ENCODE measurements at regions not wholly inside any gene's neighbourhood (a gene's known extent, or its start where the extent isn't known, plus 50 kb on each side); places are given as distances from the start of the nearest gene placed in this dataset.
"Not testable (repeated sequence)": the region's sequence is repeated elsewhere in the genome, so short reads cannot be mapped to it uniquely, and the experiment has no call there.

GRCh38 chr5:25441810-25442209, 797.0 kb upstream of the CDH10 start:
- Mint-ChIP-seq H3K4me3 (no peak overlapping the region), H3K4me1 (ENCODE audit: low read depth) (no peaks in the 10 kb centered on the region), H3K9me3 (peaks cover 7% of the 10 kb centered on the region), H3K27ac (no peak overlapping the region), H3K27me3 (ENCODE audit: low read depth) (no peaks in the 10 kb centered on the region), H3K36me3 (ENCODE audit: low read depth) (no peaks in the 10 kb centered on the region)
- no peak for DNase-seq
- intact Hi-C loops (cut with micrococcal nuclease): no loop called here
- CTCF ChIA-PET: no interaction called here

DNA sequence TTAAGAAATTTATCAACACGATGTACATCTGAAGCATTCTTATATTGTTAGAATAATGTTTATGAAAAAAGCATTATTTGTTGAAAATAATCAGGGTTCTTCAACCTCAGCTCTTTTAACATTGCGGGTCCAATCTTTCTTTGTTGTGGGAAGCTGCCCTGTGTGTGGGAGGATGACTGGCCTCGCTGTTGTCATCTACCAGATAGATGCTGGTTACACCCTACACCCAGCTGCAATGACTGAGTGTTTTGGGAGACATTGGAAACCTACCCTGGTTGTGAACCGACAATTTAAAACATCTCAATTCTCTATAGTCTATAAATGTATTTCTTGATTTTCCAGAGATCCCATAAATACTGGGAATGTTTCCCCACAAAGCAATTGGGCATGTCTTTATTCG, 794.2 kb upstream of the CDH10 start:
- CTCF ChIA-PET: no interaction called here
- peaks cover 8% of the 10 kb centered on the region for H3K9me3 Mint-ChIP-seq
- H3K27ac Mint-ChIP-seq: no peak overlapping the region
- H3K36me3 Mint-ChIP-seq (ENCODE audit: low read depth): no peaks in the 10 kb centered on the region
- H3K4me1 Mint-ChIP-seq (ENCODE audit: low read depth): no peaks in the 10 kb centered on the region
- intact Hi-C loops (cut with micrococcal nuclease): no loop called here
- H3K27me3 Mint-ChIP-seq (ENCODE audit: low read depth): no peaks in the 10 kb centered on the region
- no peak overlapping the region for H3K4me3 Mint-ChIP-seq
- DNase-seq: no peak

DNA sequence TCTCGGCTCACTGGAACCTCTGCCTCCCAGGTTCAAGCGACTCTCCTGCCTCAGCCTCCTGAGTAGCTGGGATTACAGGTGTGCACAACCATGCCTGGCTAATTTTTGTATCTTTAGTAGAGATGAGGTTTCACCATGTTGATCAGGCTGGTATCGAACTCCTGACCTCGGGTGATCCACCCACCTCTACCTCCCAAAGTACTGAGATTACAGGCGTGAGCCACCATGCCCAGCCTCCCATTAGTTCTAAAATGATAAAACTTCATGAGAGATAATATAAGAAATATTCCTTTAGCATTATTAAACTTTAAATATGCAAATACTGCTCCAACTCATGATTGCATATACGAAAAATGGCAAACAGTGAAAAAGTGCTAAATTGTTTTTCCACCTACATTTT, 793.6 kb upstream of the CDH10 start:
- DNase-seq; H3K4me3 Mint-ChIP-seq; CTCF ChIA-PET; H3K4me1 Mint-ChIP-seq (ENCODE audit: low read depth); H3K36me3 Mint-ChIP-seq (ENCODE audit: low read depth); H3K27ac Mint-ChIP-seq; H3K9me3 Mint-ChIP-seq; intact Hi-C loops (cut with micrococcal nuclease); H3K27me3 Mint-ChIP-seq (ENCODE audit: low read depth): not testable (repeated sequence)

DNA sequence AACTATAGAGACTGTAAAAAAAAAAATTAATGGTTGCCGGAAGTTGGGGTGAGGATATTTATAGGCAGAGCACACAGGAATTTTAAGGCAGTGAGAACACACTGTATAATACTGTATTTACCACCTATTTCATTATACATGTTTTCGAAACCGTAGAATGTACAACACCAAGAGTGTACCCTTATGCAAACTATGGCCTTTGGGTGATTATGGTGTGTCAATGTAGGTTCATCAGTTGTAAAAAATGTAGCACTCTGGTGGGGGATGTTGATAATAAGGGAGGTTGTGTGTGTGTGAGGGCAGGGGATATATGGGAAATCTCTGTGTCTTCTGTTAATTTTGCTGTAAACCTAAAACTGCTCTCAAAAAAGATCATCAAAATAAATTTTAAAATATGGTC, 791.7 kb upstream of the CDH10 start:
- no peaks in the 10 kb centered on the region for H3K27me3 Mint-ChIP-seq (ENCODE audit: low read depth)
- H3K36me3 Mint-ChIP-seq (ENCODE audit: low read depth): no peaks in the 10 kb centered on the region
- no peak overlapping the region for H3K4me3 Mint-ChIP-seq
- CTCF ChIA-PET: no interaction called here
- no peak overlapping the region for H3K27ac Mint-ChIP-seq
- intact Hi-C loops (cut with micrococcal nuclease): no loop called here
- no peaks in the 10 kb centered on the region for H3K4me1 Mint-ChIP-seq (ENCODE audit: low read depth)
- no peak for DNase-seq
- H3K9me3 Mint-ChIP-seq: peaks cover 8% of the 10 kb centered on the region

DNA sequence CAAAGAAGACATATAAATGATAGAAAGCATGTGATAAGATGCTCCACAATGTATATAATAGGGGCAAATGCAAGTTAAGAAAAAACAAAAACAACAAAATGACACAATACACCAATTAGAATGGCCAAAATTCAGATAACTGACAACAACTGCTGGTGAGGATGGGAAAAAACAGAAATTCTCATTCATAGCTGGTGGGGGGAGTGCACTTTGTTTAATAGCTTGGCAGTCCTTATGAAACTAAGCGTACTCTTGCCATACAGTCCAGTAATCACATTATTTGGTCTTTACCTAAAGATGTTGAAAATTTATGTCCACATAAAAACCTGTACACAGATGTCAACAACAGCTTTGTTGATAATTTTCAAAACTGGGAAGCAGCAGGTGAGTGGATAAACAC, 791.1 kb upstream of the CDH10 start:
- Mint-ChIP-seq H3K9me3 (peaks cover 8% of the 10 kb centered on the region), H3K4me3 (no peak overlapping the region), H3K36me3 (ENCODE audit: low read depth) (no peaks in the 10 kb centered on the region), H3K27me3 (ENCODE audit: low read depth) (no peaks in the 10 kb centered on the region), H3K27ac (no peak overlapping the region), H3K4me1 (ENCODE audit: low read depth) (no peaks in the 10 kb centered on the region)
- no peak for DNase-seq
- intact Hi-C loops (cut with micrococcal nuclease): no loop called here
- CTCF ChIA-PET: no interaction called here

DNA sequence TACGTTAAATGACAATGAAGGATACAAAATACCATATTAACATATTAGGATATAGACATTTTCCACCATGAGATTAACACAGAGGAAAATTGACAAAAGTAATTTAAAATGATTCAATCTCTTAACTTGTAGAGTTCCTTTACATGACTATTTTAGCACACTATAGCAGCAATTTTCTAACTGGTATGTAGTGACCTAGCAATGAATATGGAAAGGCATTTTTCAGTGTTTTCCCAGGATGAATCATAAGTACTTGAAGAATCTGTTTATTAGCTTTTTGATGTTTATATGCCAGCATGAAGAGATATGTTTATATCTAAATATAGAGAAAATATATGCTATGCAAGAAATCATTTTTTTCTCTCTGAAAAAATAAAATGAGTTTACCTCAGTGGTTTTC, 782.5 kb upstream of the CDH10 start:
- H3K4me3 Mint-ChIP-seq: no peak overlapping the region
- CTCF ChIA-PET: no interaction called here

GRCh38 chr5:25423271-25423670, 778.5 kb upstream of the CDH10 start:
- no peak overlapping the region for H3K4me3 Mint-ChIP-seq
- no peak for DNase-seq
- CTCF ChIA-PET: no interaction called here
- H3K36me3 Mint-ChIP-seq (ENCODE audit: low read depth): no peaks in the 10 kb centered on the region
- H3K9me3 Mint-ChIP-seq: no peaks in the 10 kb centered on the region
- H3K4me1 Mint-ChIP-seq (ENCODE audit: low read depth): no peaks in the 10 kb centered on the region
- H3K27me3 Mint-ChIP-seq (ENCODE audit: low read depth): no peaks in the 10 kb centered on the region
- intact Hi-C loops (cut with micrococcal nuclease): no loop called here
- H3K27ac Mint-ChIP-seq: no peak overlapping the region

More for the DNA sequence above, 782.5 kb upstream of the CDH10 start:
- H3K36me3 Mint-ChIP-seq (ENCODE audit: low read depth): no peaks in the 10 kb centered on the region
- no peaks in the 10 kb centered on the region for H3K9me3 Mint-ChIP-seq
- H3K4me1 Mint-ChIP-seq (ENCODE audit: low read depth): no peaks in the 10 kb centered on the region
- intact Hi-C loops (cut with micrococcal nuclease): no loop called here
- DNase-seq: no peak
- no peak overlapping the region for H3K27ac Mint-ChIP-seq
- no peaks in the 10 kb centered on the region for H3K27me3 Mint-ChIP-seq (ENCODE audit: low read depth)

DNA sequence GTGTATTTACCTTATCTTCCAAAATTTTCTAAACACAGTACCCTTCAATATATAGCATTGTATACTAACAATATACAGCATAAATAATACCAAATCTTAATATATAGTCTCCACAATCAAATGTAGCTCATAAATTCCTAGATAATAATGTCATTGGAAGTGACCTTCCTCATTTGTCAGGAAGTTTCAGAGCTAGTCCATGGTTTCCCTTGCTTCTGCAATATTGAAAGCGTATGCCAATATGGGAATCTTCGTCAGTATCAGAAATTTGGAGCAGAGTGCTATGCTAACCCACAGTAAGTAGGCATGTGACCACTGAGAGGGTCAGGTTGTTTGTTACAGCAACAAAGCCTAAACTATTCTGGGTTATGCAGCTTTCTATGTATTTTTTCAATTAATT, 774.9 kb upstream of the CDH10 start:
- Mint-ChIP-seq H3K36me3 (ENCODE audit: low read depth) (no peaks in the 10 kb centered on the region), H3K27me3 (ENCODE audit: low read depth) (no peaks in the 10 kb centered on the region), H3K4me1 (ENCODE audit: low read depth) (no peaks in the 10 kb centered on the region), H3K4me3 (no peak overlapping the region), H3K9me3 (no peaks in the 10 kb centered on the region), H3K27ac (no peak overlapping the region)
- DNase-seq: no peak
- CTCF ChIA-PET: no interaction called here
- intact Hi-C loops (cut with micrococcal nuclease): no loop called here

DNA sequence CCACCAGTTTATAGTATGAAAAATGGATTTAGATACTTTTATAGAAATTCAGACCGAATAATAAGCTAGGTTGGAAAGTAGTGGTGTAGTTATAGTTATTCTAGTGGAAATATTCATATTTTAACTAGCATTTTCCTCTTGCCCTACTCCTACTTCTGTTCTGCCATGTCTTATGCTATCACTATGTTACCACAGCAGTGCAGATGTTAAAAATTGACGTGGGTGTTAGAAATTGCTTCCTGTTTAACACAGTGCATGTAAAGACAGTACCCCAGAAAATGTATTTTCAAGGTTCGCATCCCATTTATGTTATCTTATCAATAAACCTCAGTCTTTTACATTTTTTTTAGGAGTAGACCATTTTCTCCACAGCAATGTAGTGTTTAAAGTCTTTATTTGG, 774.2 kb upstream of the CDH10 start:
- H3K4me1 Mint-ChIP-seq (ENCODE audit: low read depth): no peaks in the 10 kb centered on the region
- H3K27me3 Mint-ChIP-seq (ENCODE audit: low read depth): no peaks in the 10 kb centered on the region
- H3K27ac Mint-ChIP-seq: no peak overlapping the region
- no peak for DNase-seq
- H3K4me3 Mint-ChIP-seq: no peak overlapping the region
- intact Hi-C loops (cut with micrococcal nuclease): no loop called here
- CTCF ChIA-PET: no interaction called here
- no peaks in the 10 kb centered on the region for H3K9me3 Mint-ChIP-seq
- no peaks in the 10 kb centered on the region for H3K36me3 Mint-ChIP-seq (ENCODE audit: low read depth)

DNA sequence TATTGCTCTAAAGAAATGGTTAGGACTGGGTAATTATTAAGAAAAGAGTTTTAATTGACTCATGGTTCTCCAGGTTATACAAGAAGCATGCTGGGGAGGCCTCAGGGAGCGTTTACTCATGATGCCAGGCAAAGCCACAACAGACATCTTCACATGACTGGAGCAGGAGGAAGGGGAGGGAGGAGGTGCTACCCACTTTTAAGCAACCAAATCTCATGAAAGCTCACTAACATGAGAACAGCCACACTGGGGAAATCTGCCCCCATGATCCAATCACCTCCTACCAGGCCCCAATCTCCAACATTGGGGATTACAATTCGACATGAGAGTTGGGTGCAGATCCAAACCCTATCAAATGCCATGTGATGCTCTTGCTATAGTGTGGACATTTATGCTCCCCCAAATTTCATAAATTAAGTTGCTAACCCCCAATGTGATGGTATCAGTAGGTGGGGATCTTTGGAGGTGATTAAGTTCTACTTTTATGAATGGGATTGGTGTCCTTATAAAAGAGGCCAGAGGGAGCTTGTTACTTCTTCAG, 773.6 kb upstream of the CDH10 start:
- Mint-ChIP-seq H3K9me3 (no peaks in the 10 kb centered on the region), H3K4me3 (no peak overlapping the region)
- intact Hi-C loops (cut with micrococcal nuclease): no loop called here

GRCh38 chr5:25416960-25417359, 772.2 kb upstream of the CDH10 start:
- Mint-ChIP-seq H3K27ac (no peak overlapping the region), H3K4me1 (ENCODE audit: low read depth) (no peaks in the 10 kb centered on the region), H3K36me3 (ENCODE audit: low read depth) (no peaks in the 10 kb centered on the region), H3K4me3 (no peak overlapping the region), H3K27me3 (ENCODE audit: low read depth) (no peaks in the 10 kb centered on the region), H3K9me3 (peaks cover 6% of the 10 kb centered on the region)
- intact Hi-C loops (cut with micrococcal nuclease): no loop called here
- DNase-seq: no peak
- CTCF ChIA-PET: interaction anchor here (0.7 kb wide), 1 partner anchor 16 kb away, joined by 6 read pairs; no protein-coding TSS in a partner anchor

More for the DNA sequence above, 773.6 kb upstream of the CDH10 start:
- DNase-seq: no peak
- Mint-ChIP-seq H3K4me1 (ENCODE audit: low read depth) (no peaks in the 10 kb centered on the region), H3K27me3 (ENCODE audit: low read depth) (no peaks in the 10 kb centered on the region), H3K36me3 (ENCODE audit: low read depth) (no peaks in the 10 kb centered on the region), H3K27ac (no peak overlapping the region)
- CTCF ChIA-PET: no interaction called here

GRCh38 chr5:25415970-25416369, 771.2 kb upstream of the CDH10 start:
- CTCF ChIA-PET: no interaction called here

GRCh38 chr5:25414742-25415141, 770.0 kb upstream of the CDH10 start:
- Mint-ChIP-seq H3K9me3 (peaks cover 12% of the 10 kb centered on the region), H3K4me1 (ENCODE audit: low read depth) (no peaks in the 10 kb centered on the region), H3K27me3 (ENCODE audit: low read depth) (no peaks in the 10 kb centered on the region), H3K4me3 (no peak overlapping the region), H3K36me3 (ENCODE audit: low read depth) (no peaks in the 10 kb centered on the region), H3K27ac (no peak overlapping the region)
- intact Hi-C loops (cut with micrococcal nuclease): no loop called here
- DNase-seq: no peak
- CTCF ChIA-PET: no interaction called here

More at GRCh38 chr5:25415970-25416369, 771.2 kb upstream of the CDH10 start:
- Mint-ChIP-seq H3K4me3 (no peak overlapping the region), H3K9me3 (peaks cover 12% of the 10 kb centered on the region), H3K4me1 (ENCODE audit: low read depth) (no peaks in the 10 kb centered on the region), H3K36me3 (ENCODE audit: low read depth) (no peaks in the 10 kb centered on the region), H3K27ac (no peak overlapping the region), H3K27me3 (ENCODE audit: low read depth) (no peaks in the 10 kb centered on the region)
- intact Hi-C loops (cut with micrococcal nuclease): no loop called here
- DNase-seq: no peak

Measured in activated naive CD4-positive, alpha-beta T cell treated with anti-CD3 and anti-CD28 coated beads for 36 hours (primary cell).